Liver (tissue), 8 donors: ENCODE measurements at regions not wholly inside any gene's neighbourhood (a gene's known extent, or its start where the extent isn't known, plus 50 kb on each side); places are given as distances from the start of the nearest gene placed in this dataset.

Experiments used
- DNase-seq: peaks from one replicate; pipeline ENCODE4 v3.0.0-alpha.2; 2017; ENCODE audit warnings: low spot score
- H3K27ac ChIP-seq, 2 donors: one replicate each; pipeline ENCODE4 v1.7.0; 2013; ENCODE audit warnings: inconsistent platforms in 2 of 2, low read length in 2 of 2, control low read depth in 1 of 2, low read depth in 1 of 2, mild to moderate bottlenecking in 1 of 2
- H3K27me3 ChIP-seq, 4 donors: one replicate each; pipeline versions ENCODE4 v1.6.1 to v1.7.0; 2013; ENCODE audit warnings: low read length in 3 of 4, inconsistent platforms in 1 of 4, mild to moderate bottlenecking in 1 of 4, moderate library complexity in 1 of 4; ENCODE audit not compliant: control insufficient read depth in 4 of 4, insufficient read depth in 4 of 4
- H3K36me3 ChIP-seq, 4 donors: one replicate each; pipeline versions ENCODE4 v1.6.1 to v1.7.0; 2013; ENCODE audit warnings: low read length in 3 of 4, mild to moderate bottlenecking in 3 of 4, low read depth in 1 of 4, moderate library complexity in 1 of 4; ENCODE audit not compliant: control insufficient read depth in 4 of 4, insufficient read depth in 3 of 4
- H3K4me1 ChIP-seq, 4 donors: one replicate each; pipeline versions ENCODE4 v1.6.1 to v1.7.0; 2013; ENCODE audit warnings: low read length in 3 of 4, mild to moderate bottlenecking in 3 of 4, moderate library complexity in 1 of 4; ENCODE audit not compliant: control insufficient read depth in 4 of 4, insufficient read depth in 4 of 4
- H3K4me3 ChIP-seq, 3 donors: one replicate each; pipeline versions ENCODE4 v1.6.1 to v1.7.0; 2013; ENCODE audit warnings: low read length in 3 of 3, control low read depth in 1 of 3, low read depth in 1 of 3, mild to moderate bottlenecking in 1 of 3
- H3K9ac ChIP-seq, 2 donors: one replicate each; pipeline ENCODE4 v1.7.0; 2013; ENCODE audit warnings: low read length in 2 of 2, mild to moderate bottlenecking in 2 of 2, moderate library complexity in 2 of 2, control low read depth in 1 of 2, low read depth in 1 of 2
- H3K9me3 ChIP-seq, 4 donors: one replicate each; pipeline versions ENCODE4 v1.6.1 to v1.7.0; 2013; ENCODE audit warnings: low read length in 3 of 4; ENCODE audit not compliant: control insufficient read depth in 4 of 4
- ATF3 ChIP-seq: IDR thresholded peaks from 2 replicates; pipeline ENCODE4 v1.6.1; 2016; ENCODE audit warnings: antibody characterized with exemption
- CTCF ChIP-seq: fragments of 150-350 bp; IDR thresholded peaks from 2 replicates; pipeline ENCODE4 v1.5.1; 2017; ENCODE audit warnings: improper control_type of control experiment, low read depth, low read length; ENCODE audit not compliant: missing input control
- FOXA1 ChIP-seq: IDR thresholded peaks from 2 replicates; pipeline ENCODE4 v1.6.1; 2016; ENCODE audit warnings: antibody characterized with exemption
- FOXA2 ChIP-seq: IDR thresholded peaks from 2 replicates; pipeline ENCODE4 v1.6.1; 2016; ENCODE audit warnings: antibody characterized with exemption
- GABPA ChIP-seq, 2 donors: IDR thresholded peaks in 1 of 2; conservative IDR thresholded peaks in 1 of 2; 2 replicates each; pipeline ENCODE4 v1.6.1; 2016; ENCODE audit warnings: antibody characterized with exemption in 2 of 2, mild to moderate bottlenecking in 1 of 2, moderate library complexity in 1 of 2
- HNF4A ChIP-seq, 2 donors: conservative IDR thresholded peaks; 2 replicates each; pipeline ENCODE4 v1.6.1; 2016; ENCODE audit warnings: antibody characterized with exemption in 2 of 2, mild to moderate bottlenecking in 2 of 2
- JUND ChIP-seq, 2 donors: IDR thresholded peaks; 2 replicates each; pipeline ENCODE4 v1.6.1; 2016; ENCODE audit warnings: antibody characterized with exemption in 2 of 2
- MAX ChIP-seq: IDR thresholded peaks from 2 replicates; pipeline ENCODE4 v1.6.1; 2016; ENCODE audit warnings: antibody characterized with exemption
- NR2F2 ChIP-seq: IDR thresholded peaks from 2 replicates; pipeline ENCODE4 v1.6.1; 2016; ENCODE audit warnings: antibody characterized with exemption
- RAD21 ChIP-seq, 2 donors: IDR thresholded peaks; 2 replicates each; pipeline ENCODE4 v1.6.1; 2016; ENCODE audit warnings: antibody characterized with exemption in 2 of 2, mild to moderate bottlenecking in 2 of 2
- REST ChIP-seq: IDR thresholded peaks from 2 replicates; pipeline ENCODE4 v1.6.1; 2016; ENCODE audit warnings: antibody characterized with exemption, mild to moderate bottlenecking
- RXRA ChIP-seq, 2 donors: IDR thresholded peaks; 2 replicates each; pipeline ENCODE4 v1.6.1; 2017 to 2018; ENCODE audit warnings: antibody characterized with exemption in 2 of 2, mild to moderate bottlenecking in 1 of 2
- YY1 ChIP-seq: IDR thresholded peaks from 2 replicates; pipeline ENCODE4 v1.6.1; 2016; ENCODE audit warnings: antibody characterized with exemption, mild to moderate bottlenecking
- ZBTB33 ChIP-seq: IDR thresholded peaks from 2 replicates; pipeline ENCODE4 v1.6.1; 2016; ENCODE audit warnings: antibody characterized with exemption
- WGBS: extraction: QIAGEN DNeasy Blood & Tissue Kit; methylation state at CpG from one replicate; pipeline ENCODE4 v1.1.7; 2013; 5-methylcytosine and 5-hydroxymethylcytosine counted together
- donor health status: healthy.
- donor health status: healthy.
- donor health status: healthy.
- donor health status: healthy.
- donor health status: healthy.

GRCh38 chr4:59039046-59039445, 1928.9 kb upstream of the IGFBP7 start:
- no peak for DNase-seq
- TF ChIP-seq RXRA (IDR thresholded peaks at IDR 0.05) (no peak), JUND (IDR thresholded peaks at IDR 0.05) (no peak), NR2F2 (no peak), REST (no peak), CTCF (no peak), MAX (no peak), ZBTB33 (no peak), GABPA (IDR thresholded peaks at IDR 0.05 in 1 of 2, conservative IDR thresholded peaks at IDR 0.05 in 1 of 2) (no peak), HNF4A (conservative IDR thresholded peaks at IDR 0.05) (no peak), RAD21 (IDR thresholded peaks at IDR 0.05) (no peak), YY1 (no peak), FOXA2 (no peak), ATF3 (no peak)
- Histone ChIP-seq H3K4me3 (no peak overlapping the region), H3K27ac (no peak overlapping the region), H3K9ac (no peak overlapping the region), H3K9me3 (no peaks in the 10 kb centered on the region), H3K27me3 (no peaks in the 10 kb centered on the region), H3K4me1 (no peaks in the 10 kb centered on the region), H3K36me3 (no peaks in the 10 kb centered on the region)
- WGBS = 91% methylated on average over 6 of the region's 6 CpGs

- DNase-seq = no peak
- Histone ChIP-seq H3K4me1 (no peaks in the 10 kb centered on the region), H3K27ac (no peak overlapping the region), H3K9me3 (no peaks in the 10 kb centered on the region), H3K4me3 (no peak overlapping the region), H3K9ac (no peak overlapping the region), H3K27me3 (no peaks in the 10 kb centered on the region), H3K36me3 (no peaks in the 10 kb centered on the region)
- WGBS = 65% methylated on average over 5 of the region's 5 CpGs
- TF ChIP-seq NR2F2 (no peak), RXRA (IDR thresholded peaks at IDR 0.05) (no peak), FOXA1 (no peak)
Observed at GRCh38 chr4:59044286-59044900, 1934.2 kb upstream of the IGFBP7 start.
